ENCODE measurements at regions not wholly inside any gene's neighbourhood (a gene's known extent, or its start where the extent isn't known, plus 50 kb on each side); places are given as distances from the start of the nearest gene placed in this dataset.

- no peak for TF ChIP-seq POLR2A (IDR thresholded peaks at IDR 0.05)
- TF ChIP-seq CTCF (IDR thresholded peaks at IDR 0.05), result no peak
Measured at GRCh38 chr2:84116143-84116542, 342.9 kb downstream of the SUCLG1 start.

Measured in testis (tissue), 2 donors.